NK-92 treated with Interleukin-12 subunit alpha and Interleukin-12 subunit beta, amount 100 ng/mL, for 24 hours (cell line): ENCODE measurements at regions not wholly inside any gene's neighbourhood (a gene's known extent, or its start where the extent isn't known, plus 50 kb on each side); places are given as distances from the start of the nearest gene placed in this dataset.

Source experiments
- DNase-seq: peaks from one replicate; lab custom pipeline; 2025; lab: John Stamatoyannopoulos, UW

GRCh38 chr4:125515016-125515415, 200.3 kb downstream of the FAT4 start:
- DNase-seq: no peak

- DNase-seq: no peak
Measured at GRCh38 chr4:125517831-125518230, 203.1 kb downstream of the FAT4 start.

- no peak for DNase-seq
Measured at GRCh38 chr4:125518281-125518680, 203.5 kb downstream of the FAT4 start.

- DNase-seq: no peak
Measured at GRCh38 chr4:125519371-125520146, 204.8 kb downstream of the FAT4 start.

GRCh38 chr4:125520258-125520990, 205.7 kb downstream of the FAT4 start:
- DNase-seq: no peak

GRCh38 chr4:125522588-125522987, 207.8 kb downstream of the FAT4 start:
- no peak for DNase-seq

GRCh38 chr4:125522992-125523391, 208.2 kb downstream of the FAT4 start:
- no peak for DNase-seq

GRCh38 chr4:125526420-125526819, 211.7 kb downstream of the FAT4 start:
- no peak for DNase-seq

- no peak for DNase-seq
Measured at GRCh38 chr4:125527681-125528080, 212.9 kb downstream of the FAT4 start.

GRCh38 chr4:125529071-125529470, 214.3 kb downstream of the FAT4 start:
- DNase-seq: no peak

GRCh38 chr4:125538670-125539069, 223.9 kb downstream of the FAT4 start:
- no peak for DNase-seq

GRCh38 chr4:125539691-125540090, 224.9 kb downstream of the FAT4 start:
- no peak for DNase-seq

- DNase-seq: no peak
Measured at GRCh38 chr4:125541836-125542385, 227.2 kb downstream of the FAT4 start.

GRCh38 chr4:125546272-125546671, 231.5 kb downstream of the FAT4 start:
- no peak for DNase-seq

GRCh38 chr4:125547836-125548235, 233.1 kb downstream of the FAT4 start:
- no peak for DNase-seq

GRCh38 chr4:125550769-125551168, 236.0 kb downstream of the FAT4 start:
- no peak for DNase-seq

GRCh38 chr4:125551466-125551865, 236.7 kb downstream of the FAT4 start:
- DNase-seq: no peak

GRCh38 chr4:125551967-125552366, 237.2 kb downstream of the FAT4 start:
- DNase-seq: no peak

- no peak for DNase-seq
Measured at GRCh38 chr4:125572601-125573000, 257.8 kb downstream of the FAT4 start.

GRCh38 chr4:125573368-125573767, 258.6 kb downstream of the FAT4 start:
- peak; percentile 2 for DNase-seq

- no peak for DNase-seq
Measured at GRCh38 chr4:125573786-125574185, 259.0 kb downstream of the FAT4 start.

GRCh38 chr4:125582302-125582701, 267.5 kb downstream of the FAT4 start:
- DNase-seq: no peak

- DNase-seq: no peak
Measured at GRCh38 chr4:125590158-125590557, 275.4 kb downstream of the FAT4 start.
